Mammary epithelial cell (primary cell): ENCODE measurements at regions not wholly inside any gene's neighbourhood (a gene's known extent, or its start where the extent isn't known, plus 50 kb on each side); places are given as distances from the start of the nearest gene placed in this dataset.

Experiments
- EZH2 ChIP-seq: IDR thresholded peaks from 2 replicates; pipeline ENCODE4 v1.6.1; 2012; ENCODE audit warnings: low read length, inconsistent platforms, borderline replicate concordance
- TF ChIP-seq, protein P1 (sequence below), 2 donors: IDR thresholded peaks in 1 of 2; conservative IDR thresholded peaks in 1 of 2; 2 replicates each; pipeline ENCODE4 v1.5.1; 2011 to 2012; ENCODE audit warnings: inconsistent platforms in 2 of 2, low read length in 2 of 2, mild to moderate bottlenecking in 2 of 2, control low read depth in 1 of 2, low read depth in 1 of 2; ENCODE audit not compliant: insufficient read depth in 1 of 2; ENCODE audit errors: extremely low read depth in 1 of 2

DNA sequence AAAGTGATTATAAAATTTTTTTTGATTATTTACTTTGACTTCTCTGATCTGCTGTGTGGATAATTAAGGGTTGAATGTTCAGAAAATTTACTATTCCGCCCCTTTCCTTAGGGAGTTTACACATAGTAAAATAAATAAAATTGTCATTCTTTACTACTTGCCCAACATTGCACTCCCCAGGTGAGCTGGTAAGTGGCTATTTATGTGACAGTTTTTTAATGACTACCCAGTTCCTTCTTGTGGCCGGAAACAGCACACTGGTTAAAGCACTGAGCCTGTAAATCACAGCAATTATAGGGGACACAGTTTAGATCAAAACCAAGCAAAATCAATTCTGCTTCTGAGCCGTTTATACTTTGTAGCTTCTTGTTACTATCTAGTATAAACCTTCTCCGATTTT lies 158.1 kb downstream of the FHIP1A start:
- TF ChIP-seq, protein P1, sequence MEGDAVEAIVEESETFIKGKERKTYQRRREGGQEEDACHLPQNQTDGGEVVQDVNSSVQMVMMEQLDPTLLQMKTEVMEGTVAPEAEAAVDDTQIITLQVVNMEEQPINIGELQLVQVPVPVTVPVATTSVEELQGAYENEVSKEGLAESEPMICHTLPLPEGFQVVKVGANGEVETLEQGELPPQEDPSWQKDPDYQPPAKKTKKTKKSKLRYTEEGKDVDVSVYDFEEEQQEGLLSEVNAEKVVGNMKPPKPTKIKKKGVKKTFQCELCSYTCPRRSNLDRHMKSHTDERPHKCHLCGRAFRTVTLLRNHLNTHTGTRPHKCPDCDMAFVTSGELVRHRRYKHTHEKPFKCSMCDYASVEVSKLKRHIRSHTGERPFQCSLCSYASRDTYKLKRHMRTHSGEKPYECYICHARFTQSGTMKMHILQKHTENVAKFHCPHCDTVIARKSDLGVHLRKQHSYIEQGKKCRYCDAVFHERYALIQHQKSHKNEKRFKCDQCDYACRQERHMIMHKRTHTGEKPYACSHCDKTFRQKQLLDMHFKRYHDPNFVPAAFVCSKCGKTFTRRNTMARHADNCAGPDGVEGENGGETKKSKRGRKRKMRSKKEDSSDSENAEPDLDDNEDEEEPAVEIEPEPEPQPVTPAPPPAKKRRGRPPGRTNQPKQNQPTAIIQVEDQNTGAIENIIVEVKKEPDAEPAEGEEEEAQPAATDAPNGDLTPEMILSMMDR (conservative IDR thresholded peaks at IDR 0.05 in 1 of 2, IDR thresholded peaks at IDR 0.05 in 1 of 2; ENCODE audit: extremely low read depth in 1 of 2, insufficient read depth in 1 of 2, low read depth in 1 of 2, low read length in 2 of 2) = no peak
- no peak for TF ChIP-seq EZH2
